ENCODE measurements at regions not wholly inside any gene's neighbourhood (a gene's known extent, or its start where the extent isn't known, plus 50 kb on each side); places are given as distances from the start of the nearest gene placed in this dataset.

DNA sequence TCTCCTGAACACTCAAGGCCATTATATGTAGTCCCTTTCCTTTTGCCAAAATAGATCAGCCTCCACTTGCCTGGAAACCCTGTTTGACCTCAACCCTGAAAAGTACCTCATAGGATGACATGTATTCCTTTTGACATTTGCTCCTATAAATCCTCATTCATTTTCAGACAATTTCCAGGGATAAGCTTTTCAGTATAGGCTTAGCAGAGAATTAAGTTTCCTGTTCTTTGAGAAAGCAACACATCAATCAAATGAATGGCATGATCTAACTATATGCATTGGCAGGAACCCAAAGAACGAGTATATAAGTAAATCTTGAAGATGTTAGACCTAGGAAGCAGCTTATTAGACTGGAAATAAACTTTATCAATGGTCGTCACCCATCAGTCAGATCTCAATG is 483.0 kb downstream of the CCDC85A start:
- no peak overlapping the region for H3K4me2 ChIP-seq (ENCODE audit: insufficient read depth, low read length)
- dilution Hi-C loops (cut with MboI; ENCODE audit: extremely low pct_ligation_motif_present, low sequenced_read_pairs): no loop called here
- H3K27me3 ChIP-seq (ENCODE audit: control insufficient read depth in 2 of 2, insufficient read depth in 2 of 2, low read length in 2 of 2): no peaks in the 10 kb centered on the region
- no TSS peak for BruUV-seq (replicated peaks)
- DNase-seq (ENCODE audit: low read depth, low spot score) (peak; percentile 55), FAIRE-seq (no peak)
- no peak overlapping the region for H2AFZ ChIP-seq (ENCODE audit: low read depth, low read length)
- TF ChIP-seq CTCF (IDR thresholded peaks at IDR 0.05; ENCODE audit: extremely low read depth in 1 of 2, insufficient read depth in 1 of 2, low read depth in 1 of 2, low read length in 2 of 2): no peak
- intact Hi-C loops (cut with micrococcal nuclease): no loop called here
- H3K36me3 ChIP-seq (ENCODE audit: control insufficient read depth in 2 of 2, extremely low read depth in 1 of 2, insufficient read depth in 2 of 2, low read length in 2 of 2): no peaks in the 10 kb centered on the region
- H4K20me1 ChIP-seq (replicated peaks; ENCODE audit: control insufficient read depth, extremely low read depth, insufficient read depth, low read length): no peaks in the 10 kb centered on the region
- no peaks in the 10 kb centered on the region for H3K79me2 ChIP-seq (ENCODE audit: control insufficient read depth, insufficient read depth, low read length)
- H3K4me1 ChIP-seq (ENCODE audit: control insufficient read depth, extremely low read depth, insufficient read depth, low read length): no peaks in the 10 kb centered on the region
- H3K9me1 ChIP-seq (replicated peaks; ENCODE audit: control insufficient read depth, extremely low read depth, insufficient read depth, low read length): no peaks in the 10 kb centered on the region
- no peak overlapping the region for H3K27ac ChIP-seq (ENCODE audit: insufficient read depth, low read depth, low read length)
- no peak overlapping the region for H3K4me3 ChIP-seq (replicated peaks in 1 of 3; ENCODE audit: insufficient read depth in 1 of 3, low read depth in 1 of 3, low read length in 3 of 3)
- H3K9ac ChIP-seq (replicated peaks; ENCODE audit: extremely low read depth, insufficient read depth, low read length): no peak overlapping the region
- ChIA-PET CTCF (interaction anchor here (0.7 to 0.8 kb wide), 2 partner anchors 13 to 38 kb away, joined by 4 read pairs; no protein-coding TSS in a partner anchor), POLR2A (no interaction called here)
- H3K9me3 ChIP-seq (replicated peaks; ENCODE audit: control insufficient read depth, insufficient read depth, low read length): no peaks in the 10 kb centered on the region

DNA sequence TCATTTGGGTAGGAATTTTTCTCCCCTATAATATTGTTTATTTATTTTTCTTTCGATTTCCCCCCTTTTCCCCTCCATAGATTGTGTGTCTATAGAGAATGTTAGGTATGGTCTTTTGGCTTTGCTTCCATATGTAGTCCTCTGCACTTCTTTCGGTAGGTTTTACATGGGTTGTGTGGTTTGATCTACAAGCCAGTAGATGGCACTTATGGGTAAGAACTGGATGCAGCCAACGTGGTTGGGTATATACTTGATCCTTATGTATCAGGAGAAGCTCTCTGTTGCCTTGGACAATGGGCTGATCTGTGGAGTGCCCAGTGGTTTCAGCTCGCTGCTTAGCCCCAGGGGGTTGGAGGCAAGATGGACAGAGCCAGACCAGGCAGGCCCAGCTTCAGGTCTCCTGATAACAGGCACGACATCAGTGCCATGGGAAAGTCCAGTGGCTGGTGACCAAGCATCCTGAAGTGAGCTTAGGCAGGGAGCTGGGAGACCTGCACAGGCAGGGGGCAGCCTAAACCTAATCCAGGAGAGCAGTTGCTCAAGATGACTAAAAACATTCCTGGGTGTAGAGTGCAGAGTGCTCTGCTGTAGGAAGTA is 488.3 kb downstream of the CCDC85A start:
- dilution Hi-C loops (cut with MboI; ENCODE audit: extremely low pct_ligation_motif_present, low sequenced_read_pairs) (no loop called here), intact Hi-C loops (cut with micrococcal nuclease) (no loop called here)
- H3K79me2 ChIP-seq (ENCODE audit: control insufficient read depth, insufficient read depth, low read length): no peaks in the 10 kb centered on the region
- no peaks in the 10 kb centered on the region for H3K27me3 ChIP-seq (ENCODE audit: control insufficient read depth in 2 of 2, insufficient read depth in 2 of 2, low read length in 2 of 2)
- no peak overlapping the region for H3K4me2 ChIP-seq (ENCODE audit: insufficient read depth, low read length)
- H3K9ac ChIP-seq (replicated peaks; ENCODE audit: extremely low read depth, insufficient read depth, low read length): no peak overlapping the region
- H3K4me3 ChIP-seq (replicated peaks in 1 of 3; ENCODE audit: insufficient read depth in 1 of 3, low read depth in 1 of 3, low read length in 3 of 3): no peak overlapping the region
- H2AFZ ChIP-seq (ENCODE audit: low read depth, low read length): no peak overlapping the region
- ChIA-PET POLR2A (no interaction called here), CTCF (interaction anchor here (1.0 to 2.1 kb wide), 4 partner anchors 9 to 488 kb away, joined by 3 to 7 read pairs (median 6); partner anchors contain the start of gene CCDC85A)
- no peaks in the 10 kb centered on the region for H4K20me1 ChIP-seq (replicated peaks; ENCODE audit: control insufficient read depth, extremely low read depth, insufficient read depth, low read length)
- TF ChIP-seq EZH2 (IDR thresholded peaks at IDR 0.05; ENCODE audit: borderline replicate concordance, low read depth, low read length, severe bottlenecking) (no peak), JUN (IDR thresholded peaks at IDR 0.05; ENCODE audit: borderline replicate concordance, insufficient read depth, insufficient read length, low read depth) (no peak), CTCF (IDR thresholded peaks at IDR 0.05; ENCODE audit: extremely low read depth in 1 of 2, insufficient read depth in 1 of 2, low read depth in 1 of 2, low read length in 2 of 2) (no peak), MAX (IDR thresholded peaks at IDR 0.05; ENCODE audit: insufficient read depth, insufficient read length) (no peak), FOS (IDR thresholded peaks at IDR 0.05; ENCODE audit: borderline replicate concordance, insufficient read depth, low read length) (no peak), MYC (IDR thresholded peaks at IDR 0.05; ENCODE audit: low read depth, low read length) (no peak), GATA2 (IDR thresholded peaks at IDR 0.05; ENCODE audit: insufficient read depth, insufficient read length, low read depth, low read length) (no peak), POLR2AphosphoS5 (IDR thresholded peaks at IDR 0.05; ENCODE audit: insufficient read depth, low read depth, low read length) (no peak), POLR2A (IDR thresholded peaks at IDR 0.05; ENCODE audit: low read depth, low read length) (no peak)
- H3K36me3 ChIP-seq (ENCODE audit: control insufficient read depth in 2 of 2, extremely low read depth in 1 of 2, insufficient read depth in 2 of 2, low read length in 2 of 2): no peaks in the 10 kb centered on the region
- H3K4me1 ChIP-seq (ENCODE audit: control insufficient read depth, extremely low read depth, insufficient read depth, low read length): no peaks in the 10 kb centered on the region
- H3K9me1 ChIP-seq (replicated peaks; ENCODE audit: control insufficient read depth, extremely low read depth, insufficient read depth, low read length): no peaks in the 10 kb centered on the region
- FAIRE-seq (no peak), DNase-seq (ENCODE audit: low read depth, low spot score) (no peak)
- H3K9me3 ChIP-seq (replicated peaks; ENCODE audit: control insufficient read depth, insufficient read depth, low read length): no peaks in the 10 kb centered on the region
- no TSS peak for BruUV-seq (replicated peaks)
- no peak overlapping the region for H3K27ac ChIP-seq (ENCODE audit: insufficient read depth, low read depth, low read length)

Measured in endothelial cell of umbilical vein (primary cell).